ENCODE measurements at regions not wholly inside any gene's neighbourhood (a gene's known extent, or its start where the extent isn't known, plus 50 kb on each side); places are given as distances from the start of the nearest gene placed in this dataset.

GRCh38 chr2:102951249-102951648 lies 189.4 kb downstream of the TMEM182 start:
- Histone ChIP-seq H3K27me3 (ENCODE audit: insufficient read depth, low read length) (no peaks in the 10 kb centered on the region), H4K20me1 (ENCODE audit: control insufficient read depth, insufficient read depth, insufficient read length) (no peaks in the 10 kb centered on the region), H2BK120ac (ENCODE audit: low read depth, low read length, poor library complexity, severe bottlenecking) (no peak overlapping the region), H2BK5ac (ENCODE audit: insufficient read length, low read length) (no peak overlapping the region), H3K4me1 (ENCODE audit: insufficient read depth, low read length) (no peaks in the 10 kb centered on the region), H3K23me2 (ENCODE audit: insufficient read length, low read depth, low read length, poor library complexity, severe bottlenecking) (no peaks in the 10 kb centered on the region), H3K14ac (ENCODE audit: insufficient read depth, low read length) (no peak overlapping the region), H4K8ac (replicated peaks; ENCODE audit: insufficient read length, low read depth, low read length) (no peak overlapping the region), H3K27ac (ENCODE audit: insufficient read length, low read depth, low read length) (no peak overlapping the region), H3K4ac (ENCODE audit: low read depth, low read length) (no peak overlapping the region), H4K5ac (ENCODE audit: insufficient read length, low read depth, low read length) (no peak overlapping the region), H2BK12ac (ENCODE audit: insufficient read length, low read depth, low read length) (no peak overlapping the region), H3K4me2 (ENCODE audit: insufficient read depth, insufficient read length, low read length) (no peak overlapping the region), H3K23ac (ENCODE audit: insufficient read length, low read depth, low read length) (no peak overlapping the region), H3T11ph (ENCODE audit: low read length) (no peak overlapping the region), H3K9ac (ENCODE audit: extremely low read depth, insufficient read length, low read length) (no peak overlapping the region), H2BK15ac (ENCODE audit: low read depth, low read length) (no peak overlapping the region), H3K56ac (ENCODE audit: insufficient read length, low read depth, low read length) (no peak overlapping the region), H3K79me2 (ENCODE audit: insufficient read depth, low read length) (no peaks in the 10 kb centered on the region), H3K79me1 (ENCODE audit: insufficient read depth, low read depth, low read length, poor library complexity, severe bottlenecking) (no peaks in the 10 kb centered on the region), H3K9me3 (ENCODE audit: control insufficient read depth, low read depth, low read length) (no peaks in the 10 kb centered on the region), H2BK20ac (ENCODE audit: low read depth, low read length, poor library complexity, severe bottlenecking) (no peak overlapping the region), H2AK5ac (ENCODE audit: insufficient read length, low read length) (no peak overlapping the region), H2AFZ (ENCODE audit: low read length) (no peak overlapping the region), H3K18ac (ENCODE audit: insufficient read length, low read depth, low read length) (no peak overlapping the region), H4K91ac (ENCODE audit: insufficient read length, low read depth, low read length) (no peak overlapping the region)
- no peak for DNase-seq
- no CpG with 5 or more reads among the region's 3 CpGs for WGBS (ENCODE audit: extremely low coverage, insufficient read length, low lambda C conversion rate)
- Mint-ChIP-seq H3K4me3 (no peak overlapping the region), H3K9me3 (no peaks in the 10 kb centered on the region), H3K27ac (no peak overlapping the region; a peak in 1 of 7 replicates), H3K4me1 (no peaks in the 10 kb centered on the region), H3K36me3 (ENCODE audit: insufficient read depth in 1 of 3, low read depth in 3 of 3) (no peaks in the 10 kb centered on the region), H3K27me3 (ENCODE audit: low read depth) (no peaks in the 10 kb centered on the region)
- TF ChIP-seq CTCF (conservative IDR thresholded peaks at IDR 0.05), result no peak

All from H9 (cell line).